ENCODE measurements at regions not wholly inside any gene's neighbourhood (a gene's known extent, or its start where the extent isn't known, plus 50 kb on each side); places are given as distances from the start of the nearest gene placed in this dataset.

- TF ChIP-seq ZNF425 (CRISPR knock-in tag; conservative IDR thresholded peaks at IDR 0.05) (no peak), FOXK1 (CRISPR knock-in tag; IDR thresholded peaks at IDR 0.05) (no peak)
These were observed 174.7 kb downstream of the HHIPL2 start (continued) for GRCh38 chr1:222373216-222373615.

GRCh38 chr1:222372221-222372620, 175.7 kb downstream of the HHIPL2 start:
- ChIA-PET POLR2A (no interaction called here), CTCF (no interaction called here)
- no peak overlapping the region for H3K4me3 Mint-ChIP-seq
- no peaks in the 10 kb centered on the region for H3K27me3 Mint-ChIP-seq (ENCODE audit: low read depth)
- peaks cover 12% of the 10 kb centered on the region for H3K4me1 Mint-ChIP-seq
- H3K9me3 Mint-ChIP-seq: 0 out of 2 replicates have a peak, but pooled peaks cover 3% of the 10 kb centered on the region
- no peaks in the 10 kb centered on the region for H3K36me3 Mint-ChIP-seq
- DNase-seq (ENCODE audit: low spot score) (no peak), ATAC-seq (no peak)
- no peak overlapping the region for H3K27ac Mint-ChIP-seq
- TF ChIP-seq AR (CRISPR knock-in tag; IDR thresholded peaks at IDR 0.05): no peak
- no peak for TF ChIP-seq CREB1 (CRISPR knock-in tag; IDR thresholded peaks at IDR 0.05)
- no peak for TF ChIP-seq NFE2L1 (CRISPR knock-in tag; IDR thresholded peaks at IDR 0.05)
- TF ChIP-seq JAZF1 (CRISPR knock-in tag; IDR thresholded peaks at IDR 0.05): no peak
- no peak for TF ChIP-seq CTCF (IDR thresholded peaks at IDR 0.05)
- TF ChIP-seq ESRRA (CRISPR knock-in tag; IDR thresholded peaks at IDR 0.05; ENCODE audit: borderline replicate concordance): no peak
- no peak for TF ChIP-seq ZBTB21 (CRISPR knock-in tag; IDR thresholded peaks at IDR 0.05; ENCODE audit: borderline replicate concordance)
- no peak for TF ChIP-seq TEAD1 (CRISPR knock-in tag; IDR thresholded peaks at IDR 0.05)
- no peak for TF ChIP-seq ELF4 (CRISPR knock-in tag; IDR thresholded peaks at IDR 0.05; ENCODE audit: low read depth)
- TF ChIP-seq ZNF121 (CRISPR knock-in tag; IDR thresholded peaks at IDR 0.05): no peak
- TF ChIP-seq SMAD4 (CRISPR knock-in tag; IDR thresholded peaks at IDR 0.05): no peak
- TF ChIP-seq IRF2 (CRISPR knock-in tag; IDR thresholded peaks at IDR 0.05; ENCODE audit: borderline replicate concordance, low read depth): no peak
- TF ChIP-seq SMAD3 (CRISPR knock-in tag; IDR thresholded peaks at IDR 0.05; ENCODE audit: borderline replicate concordance): no peak
- no peak for TF ChIP-seq ZNF263 (CRISPR knock-in tag; IDR thresholded peaks at IDR 0.05; ENCODE audit: low read depth)

GRCh38 chr1:222370913-222371675, 176.8 kb downstream of the HHIPL2 start:
- H3K36me3 Mint-ChIP-seq: no peaks in the 10 kb centered on the region
- TF ChIP-seq SMAD3 (CRISPR knock-in tag; IDR thresholded peaks at IDR 0.05; ENCODE audit: borderline replicate concordance) (no peak), FOXK1 (CRISPR knock-in tag; IDR thresholded peaks at IDR 0.05) (no peak), ZNF396 (CRISPR knock-in tag; IDR thresholded peaks at IDR 0.05; ENCODE audit: borderline replicate concordance) (no peak), ATF6 (CRISPR knock-in tag; IDR thresholded peaks at IDR 0.05) (no peak), MLX (CRISPR knock-in tag; IDR thresholded peaks at IDR 0.05) (no peak), ELF4 (CRISPR knock-in tag; IDR thresholded peaks at IDR 0.05; ENCODE audit: low read depth) (no peak)
- H3K4me1 Mint-ChIP-seq: peaks cover 12% of the 10 kb centered on the region
- ChIA-PET POLR2A (no interaction called here), CTCF (no interaction called here)
- DNase-seq (ENCODE audit: low spot score): no peak
- H3K4me3 Mint-ChIP-seq: no peak overlapping the region
- H3K27ac Mint-ChIP-seq: no peak overlapping the region
- no peak for ATAC-seq
- H3K27me3 Mint-ChIP-seq (ENCODE audit: low read depth): no peaks in the 10 kb centered on the region
- H3K9me3 Mint-ChIP-seq: 0 out of 2 replicates have a peak, but pooled peaks cover 3% of the 10 kb centered on the region

All from WTC11 (cell line).